ENCODE measurements at regions not wholly inside any gene's neighbourhood (a gene's known extent, or its start where the extent isn't known, plus 50 kb on each side); places are given as distances from the start of the nearest gene placed in this dataset.

- Histone ChIP-seq H3K4me1 (ENCODE audit: insufficient read depth, low read length) (no peaks in the 10 kb centered on the region), H3K4me3 (ENCODE audit: low read length) (no peak overlapping the region), H2AFZ (ENCODE audit: low read length) (no peak overlapping the region), H3K36me3 (ENCODE audit: low read depth, low read length) (no peaks in the 10 kb centered on the region), H3K27me3 (ENCODE audit: low read length) (peaks cover 5% of the 10 kb centered on the region; the same call in 1 of the 2 replicates), H3K79me2 (ENCODE audit: low read length) (no peaks in the 10 kb centered on the region), H3K9ac (ENCODE audit: low read length) (no peak overlapping the region), H3K4me2 (ENCODE audit: low read length) (no peak overlapping the region), H3K27ac (ENCODE audit: low read length) (no peak overlapping the region), H3F3A (ENCODE audit: low read length, unreplicated experiment) (no peaks in the 10 kb centered on the region), H4K20me1 (ENCODE audit: low read length) (no peaks in the 10 kb centered on the region), H3K9me2 (replicated peaks; ENCODE audit: low read length) (no peaks in the 10 kb centered on the region), H3K9me3 (ENCODE audit: low read length) (no peaks in the 10 kb centered on the region)
- intact Hi-C loops (cut with micrococcal nuclease): no loop called here
- TF ChIP-seq EZH2phosphoT487 (IDR thresholded peaks at IDR 0.05; ENCODE audit: borderline replicate concordance, low read length) (no peak), EZH2 (IDR thresholded peaks at IDR 0.05; ENCODE audit: low read length, unreplicated experiment) (no peak), CTCF (conservative IDR thresholded peaks at IDR 0.05; ENCODE audit: low read depth, low read length) (no peak)
- POLR2A ChIA-PET (ENCODE audit: unreplicated experiment): no interaction called here
- no peak for DNase-seq
- no TSS peak for BruUV-seq (replicated peaks)
- ATAC-seq: no peak
- CTCF ChIA-PET: no interaction called here
These were observed 239.0 kb upstream of the GLRA2 start for GRCh38 chrX:14290335-14290734.

- intact Hi-C loops (cut with micrococcal nuclease): no loop called here
- no peaks in the 10 kb centered on the region for H3K36me3 ChIP-seq (ENCODE audit: low read depth, low read length)
- TF ChIP-seq EZH2 (IDR thresholded peaks at IDR 0.05; ENCODE audit: low read length, unreplicated experiment) (no peak), EZH2phosphoT487 (IDR thresholded peaks at IDR 0.05; ENCODE audit: borderline replicate concordance, low read length) (no peak), CTCF (conservative IDR thresholded peaks at IDR 0.05; ENCODE audit: low read depth, low read length) (no peak)
These were observed 245.0 kb upstream of the GEMIN8 start for GRCh38 chrX:14274691-14275090.

GRCh38 chrX:14267216-14267615 is 237.5 kb upstream of the GEMIN8 start:
- H3K9ac ChIP-seq (ENCODE audit: low read length): no peak overlapping the region
- H3K4me1 ChIP-seq (ENCODE audit: insufficient read depth, low read length): no peaks in the 10 kb centered on the region
- no TSS peak for BruUV-seq (replicated peaks)
- H3K36me3 ChIP-seq (ENCODE audit: low read depth, low read length): no peaks in the 10 kb centered on the region
- H2AFZ ChIP-seq (ENCODE audit: low read length): no peak overlapping the region
- DNase-seq (no peak), ATAC-seq (no peak)
- no peaks in the 10 kb centered on the region for H3K9me3 ChIP-seq (ENCODE audit: low read length)
- TF ChIP-seq EZH2phosphoT487 (IDR thresholded peaks at IDR 0.05; ENCODE audit: borderline replicate concordance, low read length): no peak
- TF ChIP-seq CTCF (conservative IDR thresholded peaks at IDR 0.05; ENCODE audit: low read depth, low read length): no peak
- TF ChIP-seq EZH2 (IDR thresholded peaks at IDR 0.05; ENCODE audit: low read length, unreplicated experiment): no peak
- H3F3A ChIP-seq (ENCODE audit: low read length, unreplicated experiment): no peaks in the 10 kb centered on the region
- H3K79me2 ChIP-seq (ENCODE audit: low read length): no peaks in the 10 kb centered on the region
- intact Hi-C loops (cut with micrococcal nuclease): no loop called here
- no peak overlapping the region for H3K4me3 ChIP-seq (ENCODE audit: low read length)
- no peaks in the 10 kb centered on the region for H3K9me2 ChIP-seq (replicated peaks; ENCODE audit: low read length)
- CTCF ChIA-PET: no interaction called here
- POLR2A ChIA-PET (ENCODE audit: unreplicated experiment): no interaction called here
- H4K20me1 ChIP-seq (ENCODE audit: low read length): no peaks in the 10 kb centered on the region
- no peak overlapping the region for H3K4me2 ChIP-seq (ENCODE audit: low read length)
- no peak overlapping the region for H3K27ac ChIP-seq (ENCODE audit: low read length)
- no peaks in the 10 kb centered on the region for H3K27me3 ChIP-seq (ENCODE audit: low read length)

More at GRCh38 chrX:14274691-14275090, 245.0 kb upstream of the GEMIN8 start:
- Histone ChIP-seq H3K4me3 (ENCODE audit: low read length) (no peak overlapping the region), H3K79me2 (ENCODE audit: low read length) (no peaks in the 10 kb centered on the region), H3K27ac (ENCODE audit: low read length) (no peak overlapping the region), H4K20me1 (ENCODE audit: low read length) (no peaks in the 10 kb centered on the region), H3K9ac (ENCODE audit: low read length) (no peak overlapping the region), H3K9me2 (replicated peaks; ENCODE audit: low read length) (no peaks in the 10 kb centered on the region), H3F3A (ENCODE audit: low read length, unreplicated experiment) (no peaks in the 10 kb centered on the region), H3K9me3 (ENCODE audit: low read length) (no peaks in the 10 kb centered on the region), H3K4me2 (ENCODE audit: low read length) (no peak overlapping the region), H3K4me1 (ENCODE audit: insufficient read depth, low read length) (no peaks in the 10 kb centered on the region), H3K27me3 (ENCODE audit: low read length) (no peaks in the 10 kb centered on the region), H2AFZ (ENCODE audit: low read length) (no peak overlapping the region)
- ATAC-seq: no peak
- CTCF ChIA-PET: no interaction called here
- no TSS peak for BruUV-seq (replicated peaks)
- no peak for DNase-seq
- POLR2A ChIA-PET (ENCODE audit: unreplicated experiment): no interaction called here
